Spleen (tissue), 11 donors: ENCODE measurements at regions not wholly inside any gene's neighbourhood (a gene's known extent, or its start where the extent isn't known, plus 50 kb on each side); places are given as distances from the start of the nearest gene placed in this dataset.

Experiments
- DNase-seq: peaks from one replicate; pipeline ENCODE4 v3.0.0-alpha.2; 2020
- H3K27ac ChIP-seq, 8 donors: fragments of 200-600 bp; sonication (generic) in 7 of 8; 1 replicate in 4 of 8; 2 replicates in 4 of 8; pipeline versions ENCODE4 v1.5.0 to v1.8.0; 2016 to 2021; ENCODE audit warnings: inconsistent platforms in 4 of 8, mild to moderate bottlenecking in 4 of 8, moderate library complexity in 1 of 8
- H3K27me3 ChIP-seq, 7 donors: fragments of 200-600 bp; sonication (generic) in 6 of 7; replicated peaks in 1 of 7; 1 replicate in 4 of 7; 2 replicates in 3 of 7; pipeline versions ENCODE4 v1.5.0 to v1.8.0; 2016 to 2021; ENCODE audit warnings: inconsistent platforms in 3 of 7, mild to moderate bottlenecking in 1 of 7
- H3K36me3 ChIP-seq, 6 donors: fragments of 200-600 bp; sonication (generic) in 5 of 6; 1 replicate in 4 of 6; 2 replicates in 2 of 6; pipeline versions ENCODE4 v1.5.0 to v1.8.0; 2016 to 2021; ENCODE audit warnings: inconsistent platforms in 2 of 6
- H3K4me1 ChIP-seq, 6 donors: fragments of 200-600 bp; sonication (generic) in 5 of 6; 1 replicate in 3 of 6; 2 replicates in 3 of 6; pipeline versions ENCODE4 v1.5.0 to v1.8.0; 2016 to 2021; ENCODE audit warnings: inconsistent platforms in 3 of 6
- H3K4me3 ChIP-seq, 8 donors: fragments of 200-600 bp; sonication (generic) in 7 of 8; 1 replicate in 4 of 8; 2 replicates in 4 of 8; pipeline versions ENCODE4 v1.5.0 to v1.8.0; 2016 to 2021; ENCODE audit warnings: inconsistent platforms in 4 of 8, mild to moderate bottlenecking in 4 of 8, moderate library complexity in 2 of 8
- H3K9me3 ChIP-seq, 8 donors: fragments of 200-600 bp; sonication (generic) in 7 of 8; 1 replicate in 4 of 8; 2 replicates in 4 of 8; pipeline versions ENCODE4 v1.5.0 to v1.8.0; 2016 to 2021; ENCODE audit warnings: inconsistent platforms in 4 of 8
- CTCF ChIP-seq, 11 experiments: fragments of 200-600 bp in 7 of 11; fragments of 450-650 bp in 4 of 11; sonication (generic) in 4 of 11; IDR thresholded peaks in 8 of 11; conservative IDR thresholded peaks in 3 of 11; 1 replicate in 7 of 11; 2 replicates in 4 of 11; pipeline versions ENCODE4 v1.4.0 to v1.8.0; 2016 to 2021; ENCODE audit warnings: antibody characterized with exemption in 11 of 11, inconsistent platforms in 4 of 11, mild to moderate bottlenecking in 1 of 11
- POLR2A ChIP-seq, 3 donors: fragments of 450-650 bp; IDR thresholded peaks; one replicate each; pipeline ENCODE4 v1.5.1; 2017; ENCODE audit warnings: antibody characterized with exemption in 3 of 3, mild to moderate bottlenecking in 1 of 3
- POLR2AphosphoS5 ChIP-seq, 3 donors: sonication (generic); formaldehyde crosslinking; IDR thresholded peaks; one replicate each; pipeline ENCODE4 v1.5.1; 2017; ENCODE audit warnings: antibody characterized with exemption in 3 of 3
- WGBS, 5 donors: extraction: QIAGEN DNeasy Blood & Tissue Kit in 3 of 5; methylation state at CpG; one replicate each; pipeline versions ENCODE4 v1.1.5 to v1.1.7; 2013 to 2018; 5-methylcytosine and 5-hydroxymethylcytosine counted together
- intact Hi-C: fragments of 100-400 bp; cut with DNase I; formaldehyde crosslinking; loops from one replicate; pipeline ENCODE4 v1.15.0; 2023; ENCODE audit warnings: low total_unique reads
- donor health status: healthy with polysubstance abuse.
- donor health status: DM: no; HTN: no; CAD: no; lungs with moderate emphysema.
- donor health status: DM: no; HTN: no; CAD: no.
- donor health status: Bipolar disorder and iron deficiency.
- donor health status: healthy.
- donor health status: DM: no; HTN: no; CAD: no.
- donor health status: DM: yes; HTN: yes; CAD: no.

- Histone ChIP-seq H3K4me1 (no peaks in the 10 kb centered on the region), H3K27ac (no peak overlapping the region), H3K27me3 (no peaks in the 10 kb centered on the region), H3K9me3 (peaks cover 0 to 20% (median 10%) of the 10 kb centered on the region in 8 donors), H3K36me3 (no peaks in the 10 kb centered on the region), H3K4me3 (no peak overlapping the region)
- DNase-seq = no peak
- no peak for TF ChIP-seq POLR2AphosphoS5 (IDR thresholded peaks at IDR 0.05)
- TF ChIP-seq POLR2A (IDR thresholded peaks at IDR 0.05) = no peak
- no peak for TF ChIP-seq CTCF (IDR thresholded peaks at IDR 0.05 in 8 of 11, conservative IDR thresholded peaks at IDR 0.05 in 3 of 11)
- intact Hi-C loops = no loop called here
- WGBS, 5 donors = 52 to 84% (median 70%) methylated on average over 1 of the region's 1 CpG
Observed at GRCh38 chr10:31739711-31740110, 188.9 kb downstream of the ARHGAP12 start.

- no peak for DNase-seq
- 71 to 96% (median 89%) methylated on average over 2 of the region's 2 CpGs for WGBS, 5 donors
- no peak overlapping the region for H3K4me3 ChIP-seq
- intact Hi-C loops = no loop called here
- no peaks in the 10 kb centered on the region for H3K27me3 ChIP-seq
- TF ChIP-seq POLR2A (IDR thresholded peaks at IDR 0.05) = no peak
- no peak for TF ChIP-seq POLR2AphosphoS5 (IDR thresholded peaks at IDR 0.05)
- TF ChIP-seq CTCF (IDR thresholded peaks at IDR 0.05 in 8 of 11, conservative IDR thresholded peaks at IDR 0.05 in 3 of 11) = no peak
- no peaks in the 10 kb centered on the region for H3K36me3 ChIP-seq
- no peak overlapping the region for H3K27ac ChIP-seq
- no peaks in the 10 kb centered on the region for H3K4me1 ChIP-seq
- H3K9me3 ChIP-seq = peaks cover 0 to 20% (median 10%) of the 10 kb centered on the region in 8 donors
Observed at GRCh38 chr10:31739146-31739545, 189.5 kb downstream of the ARHGAP12 start.

- H3K4me1 ChIP-seq = no peaks in the 10 kb centered on the region
- H3K27me3 ChIP-seq = peaks cover 0 to 5% (median 0%) of the 10 kb centered on the region in 7 donors
- no peak for DNase-seq
- no peaks in the 10 kb centered on the region for H3K36me3 ChIP-seq
- no peak overlapping the region for H3K4me3 ChIP-seq
- 64 to 89% (median 84%) methylated on average over 1 of the region's 1 CpG for WGBS, 5 donors
- intact Hi-C loops = no loop called here
- no peak overlapping the region for H3K27ac ChIP-seq
- peaks cover 0 to 13% (median 6%) of the 10 kb centered on the region in 8 donors for H3K9me3 ChIP-seq
- TF ChIP-seq POLR2AphosphoS5 (IDR thresholded peaks at IDR 0.05) (no peak), CTCF (IDR thresholded peaks at IDR 0.05 in 8 of 11, conservative IDR thresholded peaks at IDR 0.05 in 3 of 11) (no peak), POLR2A (IDR thresholded peaks at IDR 0.05) (no peak)
Observed at GRCh38 chr10:31731711-31732110, 196.9 kb downstream of the ARHGAP12 start.

GRCh38 chr10:31730776-31731175, 197.9 kb downstream of the ARHGAP12 start:
- no peak for DNase-seq
- TF ChIP-seq POLR2AphosphoS5 (IDR thresholded peaks at IDR 0.05) (no peak), POLR2A (IDR thresholded peaks at IDR 0.05) (no peak), CTCF (IDR thresholded peaks at IDR 0.05 in 8 of 11, conservative IDR thresholded peaks at IDR 0.05 in 3 of 11) (no peak)
- intact Hi-C loops = no loop called here
- H3K9me3 ChIP-seq = peaks cover 0 to 4% (median 0%) of the 10 kb centered on the region in 8 donors
- WGBS, 5 donors = 86 to 94% (median 92%) methylated on average over 3 of the region's 3 CpGs
- no peak overlapping the region for H3K4me3 ChIP-seq
- H3K27me3 ChIP-seq = peaks cover 0 to 5% (median 0%) of the 10 kb centered on the region in 7 donors
- H3K27ac ChIP-seq = no peak overlapping the region
- no peaks in the 10 kb centered on the region for H3K4me1 ChIP-seq
- H3K36me3 ChIP-seq = no peaks in the 10 kb centered on the region
